ENCODE measurements at regions not wholly inside any gene's neighbourhood (a gene's known extent, or its start where the extent isn't known, plus 50 kb on each side); places are given as distances from the start of the nearest gene placed in this dataset.

DNA sequence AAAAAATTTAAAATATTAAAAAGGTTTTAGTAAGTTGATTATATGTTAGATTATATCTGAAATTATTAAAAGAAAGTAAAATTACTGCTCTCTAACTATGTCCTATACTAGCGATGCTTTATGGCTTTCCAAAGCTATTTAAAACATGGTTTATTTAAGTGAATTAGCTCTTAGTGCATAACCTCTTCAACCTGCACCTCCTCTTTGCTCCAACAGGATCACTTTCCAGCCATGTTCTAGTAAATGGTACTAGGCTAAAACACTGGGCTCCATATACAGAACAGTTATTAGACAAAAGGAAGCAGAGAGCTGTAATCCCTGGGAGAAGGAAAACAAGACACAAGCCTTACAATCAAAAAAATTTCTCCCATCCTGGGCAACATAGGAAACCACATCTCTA lies 314.9 kb upstream of the ECI2 start:
- TF ChIP-seq, protein P1, sequence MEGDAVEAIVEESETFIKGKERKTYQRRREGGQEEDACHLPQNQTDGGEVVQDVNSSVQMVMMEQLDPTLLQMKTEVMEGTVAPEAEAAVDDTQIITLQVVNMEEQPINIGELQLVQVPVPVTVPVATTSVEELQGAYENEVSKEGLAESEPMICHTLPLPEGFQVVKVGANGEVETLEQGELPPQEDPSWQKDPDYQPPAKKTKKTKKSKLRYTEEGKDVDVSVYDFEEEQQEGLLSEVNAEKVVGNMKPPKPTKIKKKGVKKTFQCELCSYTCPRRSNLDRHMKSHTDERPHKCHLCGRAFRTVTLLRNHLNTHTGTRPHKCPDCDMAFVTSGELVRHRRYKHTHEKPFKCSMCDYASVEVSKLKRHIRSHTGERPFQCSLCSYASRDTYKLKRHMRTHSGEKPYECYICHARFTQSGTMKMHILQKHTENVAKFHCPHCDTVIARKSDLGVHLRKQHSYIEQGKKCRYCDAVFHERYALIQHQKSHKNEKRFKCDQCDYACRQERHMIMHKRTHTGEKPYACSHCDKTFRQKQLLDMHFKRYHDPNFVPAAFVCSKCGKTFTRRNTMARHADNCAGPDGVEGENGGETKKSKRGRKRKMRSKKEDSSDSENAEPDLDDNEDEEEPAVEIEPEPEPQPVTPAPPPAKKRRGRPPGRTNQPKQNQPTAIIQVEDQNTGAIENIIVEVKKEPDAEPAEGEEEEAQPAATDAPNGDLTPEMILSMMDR (IDR thresholded peaks at IDR 0.05), result no peak
- TF ChIP-seq EP300 (IDR thresholded peaks at IDR 0.05), result no peak
- no peak for TF ChIP-seq POLR2AphosphoS5 (IDR thresholded peaks at IDR 0.05)
- TF ChIP-seq POLR2A (IDR thresholded peaks at IDR 0.05), result no peak

All from gastroesophageal sphincter (tissue), 3 donors.